Astrocyte (in vitro differentiated cells and primary cell): ENCODE measurements at regions not wholly inside any gene's neighbourhood (a gene's known extent, or its start where the extent isn't known, plus 50 kb on each side); places are given as distances from the start of the nearest gene placed in this dataset.

Experiments
- DNase-seq: peaks from one replicate; pipeline ENCODE4 v3.0.0-alpha.2; 2010; ENCODE audit warnings: low read depth
- FAIRE-seq: peaks from 2 replicates; lab custom pipeline; 2011; peaks lifted over from hg19 to GRCh38; lab: Jason Lieb, UNC
- H2AFZ ChIP-seq: 2 replicates; pipeline ENCODE4 v1.6.0; 2012; ENCODE audit warnings: low read depth, low read length, inconsistent platforms
- H3K27ac ChIP-seq: 2 replicates; pipeline ENCODE4 v1.5.1; 2011; ENCODE audit warnings: low read depth, low read length, inconsistent platforms
- H3K27me3 ChIP-seq: 2 replicates; pipeline ENCODE4 v1.6.0; 2011; ENCODE audit warnings: low read length, inconsistent platforms; ENCODE audit not compliant: insufficient read depth
- H3K36me3 ChIP-seq: 2 replicates; pipeline ENCODE4 v1.5.1; 2011; ENCODE audit warnings: low read length, inconsistent platforms; ENCODE audit not compliant: insufficient read depth
- H3K4me1 ChIP-seq: 2 replicates; pipeline ENCODE4 v1.5.1; 2011; ENCODE audit warnings: low read length, inconsistent platforms; ENCODE audit not compliant: insufficient read depth
- H3K4me2 ChIP-seq: 2 replicates; pipeline ENCODE4 v1.6.0; 2012; ENCODE audit warnings: low read length, inconsistent platforms
- H3K4me3 ChIP-seq: 2 replicates; pipeline ENCODE4 v1.5.1; 2011; ENCODE audit warnings: low read depth, mild to moderate bottlenecking, low read length, inconsistent platforms; ENCODE audit not compliant: insufficient read depth
- H3K79me2 ChIP-seq: 2 replicates; pipeline ENCODE4 v1.6.0; 2012; ENCODE audit warnings: mild to moderate bottlenecking, low read length, inconsistent platforms; ENCODE audit not compliant: insufficient read depth
- H3K9ac ChIP-seq: 2 replicates; pipeline ENCODE4 v1.6.0; 2012; ENCODE audit warnings: mild to moderate bottlenecking, low read length, inconsistent platforms
- H3K9me3 ChIP-seq: 2 replicates; pipeline ENCODE4 v1.5.1; 2012; ENCODE audit warnings: low read depth, mild to moderate bottlenecking, low read length, inconsistent platforms; ENCODE audit not compliant: insufficient read depth
- H4K20me1 ChIP-seq: 2 replicates; pipeline ENCODE4 v1.6.0; 2012; ENCODE audit warnings: low read length, inconsistent platforms; ENCODE audit not compliant: insufficient read depth
- H3K27ac Mint-ChIP-seq: one replicate; pipeline ENCODE4 v1.8.0; 2021; ENCODE audit warnings: mild to moderate bottlenecking, mixed read lengths; ENCODE audit not compliant: unreplicated experiment
- H3K27me3 Mint-ChIP-seq: one replicate; pipeline ENCODE4 v1.8.0; 2021; ENCODE audit warnings: low read depth, mixed read lengths; ENCODE audit not compliant: unreplicated experiment
- H3K36me3 Mint-ChIP-seq: one replicate; pipeline ENCODE4 v1.8.0; 2021; ENCODE audit warnings: low read depth, mixed read lengths; ENCODE audit not compliant: unreplicated experiment
- H3K4me1 Mint-ChIP-seq: one replicate; pipeline ENCODE4 v1.8.0; 2021; ENCODE audit warnings: low read depth, mixed read lengths; ENCODE audit not compliant: unreplicated experiment
- H3K4me3 Mint-ChIP-seq: one replicate; pipeline ENCODE4 v1.8.0; 2021; ENCODE audit warnings: mild to moderate bottlenecking, moderate library complexity, mixed read lengths; ENCODE audit not compliant: unreplicated experiment
- H3K9me3 Mint-ChIP-seq: one replicate; pipeline ENCODE4 v1.8.0; 2021; ENCODE audit warnings: mild to moderate bottlenecking, mixed read lengths; ENCODE audit not compliant: unreplicated experiment
- EZH2 ChIP-seq: IDR thresholded peaks from 2 replicates; pipeline ENCODE4 v1.6.1; 2012; ENCODE audit warnings: mild to moderate bottlenecking, low read length, inconsistent platforms; ENCODE audit not compliant: insufficient read depth
- TF ChIP-seq, protein P1 (sequence below): IDR thresholded peaks from 2 replicates; pipeline ENCODE4 v1.5.1; 2011; ENCODE audit warnings: low read depth, mild to moderate bottlenecking, inconsistent platforms, low read length, moderate library complexity; ENCODE audit not compliant: insufficient read depth

DNA sequence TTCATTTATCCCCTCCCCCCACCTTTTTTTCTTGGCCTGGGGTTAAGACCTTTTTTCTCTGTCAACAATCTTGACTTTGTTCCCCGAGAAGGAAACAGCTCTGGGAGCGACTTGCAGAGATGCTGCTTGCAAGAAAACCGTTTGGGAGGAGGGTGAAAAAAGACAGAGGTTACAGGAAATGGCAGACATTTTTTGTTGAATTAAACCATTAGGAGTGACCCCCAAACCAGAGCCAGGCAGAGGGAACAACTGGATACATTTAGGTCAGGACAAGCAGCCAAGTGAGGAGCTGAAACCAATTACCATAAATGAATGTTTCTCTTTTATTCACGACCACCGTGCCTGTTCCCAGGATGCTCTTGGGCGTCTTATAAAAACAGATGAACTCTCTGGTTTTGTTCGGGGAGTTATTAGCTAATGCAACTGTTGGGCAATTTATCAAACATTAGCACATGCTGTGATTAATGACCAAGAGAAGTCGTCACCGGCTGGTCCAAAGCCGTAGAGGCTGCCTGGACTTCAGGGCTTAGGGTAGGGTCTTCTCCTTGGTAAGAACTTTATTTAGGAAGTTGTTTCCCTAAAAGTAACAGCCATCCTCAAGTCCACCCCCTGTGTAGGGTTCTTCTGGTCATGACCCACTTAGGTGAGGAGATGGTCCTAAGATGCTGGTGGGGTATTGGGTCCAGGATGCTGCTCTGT lies 141.0 kb downstream of the FOXD2 start:
- H3K9ac ChIP-seq = no peak overlapping the region
- DNase-seq (no peak), FAIRE-seq (no peak)
- no peak overlapping the region for H3K27ac ChIP-seq
- H3K27me3 ChIP-seq = peaks cover 10% of the 10 kb centered on the region
- H2AFZ ChIP-seq = peak overlapping the region; percentile 40
- H3K4me2 ChIP-seq = no peak overlapping the region
- no peaks in the 10 kb centered on the region for H3K9me3 ChIP-seq
- no peaks in the 10 kb centered on the region for H3K36me3 ChIP-seq
- no peaks in the 10 kb centered on the region for H4K20me1 ChIP-seq
- H3K4me1 Mint-ChIP-seq = peaks cover 33% of the 10 kb centered on the region
- peaks cover 3% of the 10 kb centered on the region for H3K27me3 Mint-ChIP-seq
- no peak overlapping the region for H3K4me3 ChIP-seq
- no peak overlapping the region for H3K27ac Mint-ChIP-seq
- H3K36me3 Mint-ChIP-seq = peaks cover 3% of the 10 kb centered on the region
- H3K79me2 ChIP-seq = no peaks in the 10 kb centered on the region
- H3K4me3 Mint-ChIP-seq = no peak overlapping the region
- TF ChIP-seq EZH2 = no peak
- TF ChIP-seq, protein P1, sequence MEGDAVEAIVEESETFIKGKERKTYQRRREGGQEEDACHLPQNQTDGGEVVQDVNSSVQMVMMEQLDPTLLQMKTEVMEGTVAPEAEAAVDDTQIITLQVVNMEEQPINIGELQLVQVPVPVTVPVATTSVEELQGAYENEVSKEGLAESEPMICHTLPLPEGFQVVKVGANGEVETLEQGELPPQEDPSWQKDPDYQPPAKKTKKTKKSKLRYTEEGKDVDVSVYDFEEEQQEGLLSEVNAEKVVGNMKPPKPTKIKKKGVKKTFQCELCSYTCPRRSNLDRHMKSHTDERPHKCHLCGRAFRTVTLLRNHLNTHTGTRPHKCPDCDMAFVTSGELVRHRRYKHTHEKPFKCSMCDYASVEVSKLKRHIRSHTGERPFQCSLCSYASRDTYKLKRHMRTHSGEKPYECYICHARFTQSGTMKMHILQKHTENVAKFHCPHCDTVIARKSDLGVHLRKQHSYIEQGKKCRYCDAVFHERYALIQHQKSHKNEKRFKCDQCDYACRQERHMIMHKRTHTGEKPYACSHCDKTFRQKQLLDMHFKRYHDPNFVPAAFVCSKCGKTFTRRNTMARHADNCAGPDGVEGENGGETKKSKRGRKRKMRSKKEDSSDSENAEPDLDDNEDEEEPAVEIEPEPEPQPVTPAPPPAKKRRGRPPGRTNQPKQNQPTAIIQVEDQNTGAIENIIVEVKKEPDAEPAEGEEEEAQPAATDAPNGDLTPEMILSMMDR = no peak
- H3K9me3 Mint-ChIP-seq = no peaks in the 10 kb centered on the region
- H3K4me1 ChIP-seq = peaks cover 27% of the 10 kb centered on the region

DNA sequence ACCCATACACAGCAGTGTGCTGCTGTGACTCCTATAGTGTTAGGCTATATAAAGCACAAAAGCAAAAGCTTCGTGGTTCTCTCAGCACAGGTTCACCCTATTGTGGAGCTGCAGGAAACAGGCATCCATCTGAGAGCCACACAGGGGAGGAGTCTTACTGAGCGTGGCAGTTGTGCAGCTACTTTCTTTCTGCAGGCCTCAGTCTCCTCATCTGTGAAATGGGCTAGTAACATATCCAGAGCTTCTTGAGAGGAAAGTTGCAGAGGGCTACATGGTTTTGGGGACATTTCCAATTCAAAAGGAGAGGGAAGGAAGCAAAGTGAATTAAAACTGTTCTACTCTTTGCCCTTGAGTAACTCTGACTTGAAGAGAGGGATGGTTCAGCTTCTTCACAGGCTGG lies 142.0 kb downstream of the FOXD2 start:
- peaks cover 10% of the 10 kb centered on the region for H3K27me3 ChIP-seq
- H3K36me3 ChIP-seq = no peaks in the 10 kb centered on the region
- DNase-seq (no peak), FAIRE-seq (no peak)
- Mint-ChIP-seq H3K27ac (no peak overlapping the region), H3K9me3 (no peaks in the 10 kb centered on the region), H3K36me3 (peaks cover 3% of the 10 kb centered on the region), H3K27me3 (peaks cover 3% of the 10 kb centered on the region), H3K4me1 (peaks cover 36% of the 10 kb centered on the region), H3K4me3 (no peak overlapping the region)
- no peak for TF ChIP-seq EZH2
- TF ChIP-seq, protein P1 = no peak
- no peak overlapping the region for H3K9ac ChIP-seq
- H2AFZ ChIP-seq = no peak overlapping the region
- no peaks in the 10 kb centered on the region for H3K79me2 ChIP-seq
- no peaks in the 10 kb centered on the region for H4K20me1 ChIP-seq
- H3K9me3 ChIP-seq = no peaks in the 10 kb centered on the region
- H3K4me2 ChIP-seq = no peak overlapping the region
- no peak overlapping the region for H3K4me3 ChIP-seq
- peaks cover 27% of the 10 kb centered on the region for H3K4me1 ChIP-seq
- no peak overlapping the region for H3K27ac ChIP-seq

DNA sequence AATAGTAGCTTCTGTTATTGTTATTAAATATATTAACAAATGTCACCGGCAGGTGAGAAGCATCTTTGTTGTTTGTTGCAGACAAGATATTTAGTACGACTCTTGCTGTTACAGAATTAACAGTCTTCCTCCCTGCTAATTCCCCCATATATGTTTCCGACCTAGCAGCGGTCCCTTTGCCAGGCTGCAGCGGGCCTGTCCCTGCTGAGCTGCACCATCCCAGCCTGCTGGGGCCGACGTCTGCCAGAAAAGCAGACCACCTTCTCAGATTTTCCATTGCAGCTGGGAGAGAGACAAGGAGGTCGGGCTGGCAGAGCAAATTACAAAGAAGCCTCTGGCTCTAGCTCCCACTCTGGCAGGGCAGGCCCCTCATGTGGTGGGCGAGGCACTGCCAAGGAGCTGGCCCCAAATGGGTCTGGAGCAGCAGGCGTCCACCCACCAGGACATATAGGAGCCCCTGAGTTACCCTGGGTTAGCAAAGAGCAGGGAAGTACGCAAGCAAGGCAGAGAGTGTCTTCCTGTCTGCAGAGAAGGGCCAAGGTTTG lies 142.7 kb downstream of the FOXD2 start:
- FAIRE-seq (no peak), DNase-seq (no peak)
- Histone ChIP-seq H3K4me2 (no peak overlapping the region), H3K4me3 (no peak overlapping the region), H4K20me1 (no peaks in the 10 kb centered on the region), H3K79me2 (no peaks in the 10 kb centered on the region), H2AFZ (no peak overlapping the region), H3K9me3 (no peaks in the 10 kb centered on the region), H3K9ac (no peak overlapping the region), H3K4me1 (peaks cover 26% of the 10 kb centered on the region), H3K36me3 (no peaks in the 10 kb centered on the region), H3K27ac (no peak overlapping the region), H3K27me3 (peaks cover 10% of the 10 kb centered on the region)
- H3K27ac Mint-ChIP-seq = no peak overlapping the region
- H3K4me3 Mint-ChIP-seq = no peak overlapping the region
- no peaks in the 10 kb centered on the region for H3K9me3 Mint-ChIP-seq
- TF ChIP-seq, protein P1 = no peak
- no peak for TF ChIP-seq EZH2
- peaks cover 42% of the 10 kb centered on the region for H3K4me1 Mint-ChIP-seq
- peaks cover 3% of the 10 kb centered on the region for H3K27me3 Mint-ChIP-seq
- peaks cover 3% of the 10 kb centered on the region for H3K36me3 Mint-ChIP-seq
